Vagina (tissue), 2 donors: ENCODE measurements at regions not wholly inside any gene's neighbourhood (a gene's known extent, or its start where the extent isn't known, plus 50 kb on each side); places are given as distances from the start of the nearest gene placed in this dataset.

Source experiments
- POLR2A ChIP-seq, 2 donors: fragments of 450-650 bp; IDR thresholded peaks; one replicate each; pipeline ENCODE4 v1.6.1; 2017; ENCODE audit warnings: antibody characterized with exemption in 2 of 2, mild to moderate bottlenecking in 2 of 2, moderate library complexity in 2 of 2
- TF ChIP-seq, protein P1 (sequence below), 3 experiments: fragments of 450-650 bp in 2 of 3; fragments of 200-600 bp in 1 of 3; sonication (generic) in 1 of 3; IDR thresholded peaks; one replicate each; pipeline ENCODE4 v1.5.1; 2017 to 2019; ENCODE audit warnings: antibody characterized with exemption in 3 of 3, mild to moderate bottlenecking in 2 of 3, moderate library complexity in 2 of 3

DNA sequence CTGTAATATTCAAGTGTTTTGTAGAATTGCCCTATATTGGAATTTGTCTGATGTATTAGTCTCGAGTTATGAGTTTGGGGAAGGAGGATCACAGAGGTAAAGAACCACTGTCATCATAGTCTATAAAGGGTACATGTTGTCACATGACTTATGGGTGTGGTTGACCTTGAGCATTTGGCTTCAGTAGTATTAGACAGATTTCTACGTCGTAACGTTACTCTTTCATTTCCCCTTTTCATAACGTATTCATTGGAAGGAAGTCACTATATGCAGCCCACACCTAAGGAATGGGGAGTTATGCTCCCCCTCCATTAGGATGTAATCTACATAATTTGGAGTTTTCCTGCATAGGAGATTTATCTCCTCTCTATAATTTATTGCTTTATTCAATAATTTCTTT is 110.1 kb upstream of the VAV3 start:
- TF ChIP-seq, protein P1, sequence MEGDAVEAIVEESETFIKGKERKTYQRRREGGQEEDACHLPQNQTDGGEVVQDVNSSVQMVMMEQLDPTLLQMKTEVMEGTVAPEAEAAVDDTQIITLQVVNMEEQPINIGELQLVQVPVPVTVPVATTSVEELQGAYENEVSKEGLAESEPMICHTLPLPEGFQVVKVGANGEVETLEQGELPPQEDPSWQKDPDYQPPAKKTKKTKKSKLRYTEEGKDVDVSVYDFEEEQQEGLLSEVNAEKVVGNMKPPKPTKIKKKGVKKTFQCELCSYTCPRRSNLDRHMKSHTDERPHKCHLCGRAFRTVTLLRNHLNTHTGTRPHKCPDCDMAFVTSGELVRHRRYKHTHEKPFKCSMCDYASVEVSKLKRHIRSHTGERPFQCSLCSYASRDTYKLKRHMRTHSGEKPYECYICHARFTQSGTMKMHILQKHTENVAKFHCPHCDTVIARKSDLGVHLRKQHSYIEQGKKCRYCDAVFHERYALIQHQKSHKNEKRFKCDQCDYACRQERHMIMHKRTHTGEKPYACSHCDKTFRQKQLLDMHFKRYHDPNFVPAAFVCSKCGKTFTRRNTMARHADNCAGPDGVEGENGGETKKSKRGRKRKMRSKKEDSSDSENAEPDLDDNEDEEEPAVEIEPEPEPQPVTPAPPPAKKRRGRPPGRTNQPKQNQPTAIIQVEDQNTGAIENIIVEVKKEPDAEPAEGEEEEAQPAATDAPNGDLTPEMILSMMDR (IDR thresholded peaks at IDR 0.05), result no peak
- no peak for TF ChIP-seq POLR2A (IDR thresholded peaks at IDR 0.05)
